HG02870 (cell line): ENCODE measurements at regions not wholly inside any gene's neighbourhood (a gene's known extent, or its start where the extent isn't known, plus 50 kb on each side); places are given as distances from the start of the nearest gene placed in this dataset.

Experiments
- ATAC-seq: cut with Tn5 transposase; IDR thresholded peaks from one replicate; pipeline ENCODE4 v1.9.1; 2021; ENCODE audit warnings: mild to moderate bottlenecking, moderate library complexity; ENCODE audit not compliant: unreplicated experiment

- ATAC-seq: no peak
These were observed 209.1 kb upstream of the CXCL12 start for GRCh38 chr10:44593952-44594351.

GRCh38 chr10:44607116-44607515 is 222.2 kb upstream of the CXCL12 start:
- ATAC-seq: no peak

- no peak for ATAC-seq
These were observed 234.0 kb upstream of the CXCL12 start for GRCh38 chr10:44618910-44619309.

- ATAC-seq: no peak
These were observed 234.6 kb upstream of the CXCL12 start for GRCh38 chr10:44619521-44619920.

GRCh38 chr10:44619975-44620374 is 235.1 kb upstream of the CXCL12 start:
- ATAC-seq: no peak

- no peak for ATAC-seq
These were observed 242.9 kb upstream of the CXCL12 start for GRCh38 chr10:44627591-44628354.

GRCh38 chr10:44628921-44629320 is 244.0 kb upstream of the CXCL12 start:
- no peak for ATAC-seq

GRCh38 chr10:44635176-44635575 is 250.3 kb upstream of the CXCL12 start:
- no peak for ATAC-seq

- no peak for ATAC-seq
These were observed 251.7 kb upstream of the CXCL12 start for GRCh38 chr10:44636625-44637024.

- ATAC-seq: no peak
These were observed 255.5 kb upstream of the CXCL12 start for GRCh38 chr10:44640429-44640828.

- ATAC-seq: no peak
These were observed 262.6 kb upstream of the CXCL12 start for GRCh38 chr10:44647473-44647872.

GRCh38 chr10:44647877-44648542 is 263.1 kb upstream of the CXCL12 start:
- ATAC-seq: no peak

GRCh38 chr10:44650691-44651661 is 260.2 kb upstream of the TMEM72 start:
- no peak for ATAC-seq

- ATAC-seq: no peak
These were observed 259.3 kb upstream of the TMEM72 start for GRCh38 chr10:44651834-44652233.

GRCh38 chr10:44659320-44659719 is 251.8 kb upstream of the TMEM72 start:
- no peak for ATAC-seq

- ATAC-seq: no peak
These were observed 250.9 kb upstream of the TMEM72 start for GRCh38 chr10:44660271-44660670.

- no peak for ATAC-seq
These were observed 249.1 kb upstream of the TMEM72 start for GRCh38 chr10:44662051-44662450.

- no peak for ATAC-seq
These were observed 242.8 kb upstream of the TMEM72 start for GRCh38 chr10:44668336-44668735.

- ATAC-seq: no peak
These were observed 239.8 kb upstream of the TMEM72 start for GRCh38 chr10:44671319-44671718.

- ATAC-seq: no peak
These were observed 237.7 kb upstream of the TMEM72 start for GRCh38 chr10:44673245-44673983.
